Suprapubic skin (tissue), 4 donors: ENCODE measurements at regions not wholly inside any gene's neighbourhood (a gene's known extent, or its start where the extent isn't known, plus 50 kb on each side); places are given as distances from the start of the nearest gene placed in this dataset.

Experiments
- DNase-seq, 2 donors: peaks; one replicate each; pipeline ENCODE4 v3.0.0-alpha.2; 2019; ENCODE audit warnings: low spot score in 2 of 2
- H3K27ac ChIP-seq: fragments of 200-600 bp; sonication (generic); one replicate; pipeline ENCODE4 v1.5.1; 2019
- H3K27me3 ChIP-seq: fragments of 200-600 bp; sonication (generic); one replicate; pipeline ENCODE4 v1.5.1; 2019
- H3K36me3 ChIP-seq: fragments of 200-600 bp; sonication (generic); one replicate; pipeline ENCODE4 v1.5.1; 2019
- H3K4me1 ChIP-seq: fragments of 200-600 bp; sonication (generic); one replicate; pipeline ENCODE4 v1.5.1; 2019
- H3K4me3 ChIP-seq: fragments of 200-600 bp; sonication (generic); one replicate; pipeline ENCODE4 v1.5.1; 2019; ENCODE audit warnings: mild to moderate bottlenecking
- H3K9me3 ChIP-seq: fragments of 200-600 bp; sonication (generic); one replicate; pipeline ENCODE4 v1.5.1; 2019
- CTCF ChIP-seq, 2 donors: fragments of 200-600 bp in 1 of 2; fragments of 450-650 bp in 1 of 2; sonication (generic) in 1 of 2; IDR thresholded peaks; one replicate each; pipeline ENCODE4 v1.5.1; 2016 to 2019; ENCODE audit warnings: antibody characterized with exemption in 2 of 2, mild to moderate bottlenecking in 1 of 2, moderate library complexity in 1 of 2
- EP300 ChIP-seq: sonication (generic); formaldehyde crosslinking; IDR thresholded peaks from one replicate; pipeline ENCODE4 v1.6.1; 2017; ENCODE audit warnings: antibody characterized with exemption
- POLR2A ChIP-seq, 2 donors: fragments of 450-650 bp; IDR thresholded peaks; one replicate each; pipeline ENCODE4 v1.6.1; 2017; ENCODE audit warnings: antibody characterized with exemption in 2 of 2, mild to moderate bottlenecking in 2 of 2, moderate library complexity in 2 of 2
- POLR2AphosphoS5 ChIP-seq, 3 donors: sonication (generic); formaldehyde crosslinking; IDR thresholded peaks; one replicate each; pipeline ENCODE4 v1.6.1; 2017; ENCODE audit warnings: antibody characterized with exemption in 3 of 3
- WGBS: methylation state at CpG from one replicate; pipeline ENCODE4 v1.1.5; 2018; 5-methylcytosine and 5-hydroxymethylcytosine counted together

DNA sequence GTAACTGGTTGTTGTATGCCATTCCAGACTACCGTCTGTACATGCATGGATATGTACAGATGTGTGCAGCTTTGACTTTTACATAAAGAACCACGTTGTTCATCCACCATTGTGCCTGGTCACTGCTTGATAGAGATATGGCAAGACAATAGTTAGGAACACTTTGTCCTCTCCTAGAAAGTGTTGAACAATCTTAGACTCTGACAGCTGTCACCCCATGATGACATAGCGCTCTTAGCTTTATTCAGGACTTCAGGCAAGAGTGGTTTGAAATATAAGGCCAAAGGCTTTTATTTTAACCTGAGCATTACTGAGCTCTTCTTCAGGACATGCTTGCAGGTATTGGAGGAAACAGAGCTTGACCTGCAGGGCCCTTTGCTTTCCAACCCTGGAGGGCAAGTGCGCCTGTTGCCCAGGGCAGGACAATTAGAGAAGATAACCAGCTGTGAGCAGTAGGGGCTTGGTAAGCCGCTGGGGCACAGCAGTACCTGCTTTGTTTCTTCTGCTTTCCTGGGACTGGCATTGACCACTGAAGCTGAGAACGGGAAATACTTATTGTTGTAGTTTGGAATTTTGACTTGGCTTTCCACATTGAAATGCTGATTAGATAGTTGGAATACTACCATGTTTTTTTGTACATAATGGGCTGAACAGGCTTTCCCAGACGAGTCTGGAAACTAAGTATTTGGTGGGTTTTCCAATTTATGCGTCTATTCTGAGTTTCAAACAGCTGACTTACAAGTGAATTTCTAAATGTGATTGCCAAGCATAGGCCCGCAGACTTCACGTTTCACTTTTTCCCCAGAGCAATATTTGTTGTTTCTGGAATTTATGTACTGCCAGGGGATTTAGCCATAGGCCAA is 51.1 kb downstream of the GARRE1 start:
- TF ChIP-seq EP300 (no peak), POLR2A (IDR thresholded peaks at IDR 0.05) (no peak), CTCF (IDR thresholded peaks at IDR 0.05) (no peak), POLR2AphosphoS5 (IDR thresholded peaks at IDR 0.05) (no peak)
- DNase-seq: no peak
- WGBS: 61% methylated on average over 10 of the region's 10 CpGs
- peaks cover 6% of the 10 kb centered on the region for H3K36me3 ChIP-seq
- H3K4me1 ChIP-seq: peaks cover 49% of the 10 kb centered on the region
- H3K27me3 ChIP-seq: no peaks in the 10 kb centered on the region
- peak overlapping the region; percentile 19 for H3K27ac ChIP-seq
- no peaks in the 10 kb centered on the region for H3K9me3 ChIP-seq
- no peak overlapping the region for H3K4me3 ChIP-seq

- no peaks in the 10 kb centered on the region for H3K36me3 ChIP-seq
- peak overlapping the region; percentile 19 for H3K27ac ChIP-seq
- no peaks in the 10 kb centered on the region for H3K9me3 ChIP-seq
- H3K4me1 ChIP-seq: peaks cover 57% of the 10 kb centered on the region
- DNase-seq: no peak
- no peak for TF ChIP-seq POLR2AphosphoS5 (IDR thresholded peaks at IDR 0.05)
- TF ChIP-seq POLR2A (IDR thresholded peaks at IDR 0.05): no peak
- TF ChIP-seq EP300: no peak
- H3K4me3 ChIP-seq: no peak overlapping the region
- 89% methylated on average over 2 of the region's 2 CpGs for WGBS
- H3K27me3 ChIP-seq: no peaks in the 10 kb centered on the region
Observed at GRCh38 chr19:34306213-34306661, 51.9 kb downstream of the GARRE1 start.

GRCh38 chr19:34306824-34307223 is 52.5 kb downstream of the GARRE1 start:
- Histone ChIP-seq H3K9me3 (no peaks in the 10 kb centered on the region), H3K36me3 (no peaks in the 10 kb centered on the region), H3K4me3 (no peak overlapping the region), H3K27ac (peak overlapping the region; percentile 50), H3K27me3 (no peaks in the 10 kb centered on the region), H3K4me1 (peaks cover 57% of the 10 kb centered on the region)
- 49% methylated on average over 6 of the region's 6 CpGs for WGBS
- TF ChIP-seq POLR2A (IDR thresholded peaks at IDR 0.05): no peak
- no peak for TF ChIP-seq CTCF (IDR thresholded peaks at IDR 0.05)
- TF ChIP-seq POLR2AphosphoS5 (IDR thresholded peaks at IDR 0.05): no peak
- TF ChIP-seq EP300: no peak
- no peak for DNase-seq

DNA sequence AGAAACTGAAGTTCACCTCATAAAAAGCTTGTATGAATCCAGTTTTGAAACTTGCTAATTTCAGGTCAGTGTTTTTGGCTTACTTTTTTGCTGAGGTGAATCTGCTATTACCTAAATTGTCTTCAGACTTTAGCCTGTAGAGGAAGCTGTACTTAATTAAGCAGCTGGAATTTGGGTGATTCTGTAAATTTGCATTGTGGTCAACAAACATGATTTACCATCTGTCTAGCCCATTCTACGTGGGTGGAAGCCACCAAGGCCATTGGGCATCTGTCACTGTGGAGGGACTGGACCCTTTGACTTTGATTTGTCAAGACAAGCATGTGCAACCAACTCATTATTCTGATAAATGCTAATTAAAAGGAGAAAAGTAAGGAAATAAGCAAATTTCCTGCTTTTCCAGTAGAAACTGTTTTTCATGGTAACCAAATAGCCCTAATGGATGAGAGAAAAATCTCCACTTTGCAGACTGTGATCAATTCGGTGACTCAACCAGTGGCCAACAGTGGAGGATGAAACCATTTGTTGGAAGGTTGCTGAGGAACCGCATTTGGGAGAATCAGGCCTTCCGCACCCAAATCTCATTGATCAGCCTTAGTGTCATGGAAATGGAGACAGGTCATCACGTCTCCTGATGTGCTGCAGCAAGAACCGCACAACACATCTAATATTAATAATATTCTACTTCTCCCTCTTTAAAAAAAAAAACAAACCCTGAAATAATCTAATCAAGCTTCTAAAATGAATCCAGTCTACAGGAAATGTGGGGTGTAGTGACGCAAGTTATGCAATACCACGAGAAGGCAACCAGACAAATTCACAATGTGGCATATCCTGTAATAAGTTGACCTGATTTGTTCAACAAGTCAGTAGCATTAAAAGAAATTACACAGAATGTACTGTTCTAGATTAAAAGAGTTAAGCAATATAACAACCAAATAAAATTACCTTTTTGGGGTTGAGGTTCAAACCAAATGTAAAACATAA is 54.3 kb downstream of the GARRE1 start:
- H3K4me1 ChIP-seq: peaks cover 63% of the 10 kb centered on the region

More for the DNA sequence above, 54.3 kb downstream of the GARRE1 start:
- no peaks in the 10 kb centered on the region for H3K36me3 ChIP-seq
- TF ChIP-seq POLR2AphosphoS5 (IDR thresholded peaks at IDR 0.05) (no peak), CTCF (IDR thresholded peaks at IDR 0.05) (no peak)
- no peaks in the 10 kb centered on the region for H3K27me3 ChIP-seq
- 73% methylated on average over 8 of the region's 8 CpGs for WGBS
- H3K4me3 ChIP-seq: no peak overlapping the region
- peak overlapping the region; percentile 80 for H3K27ac ChIP-seq
- no peaks in the 10 kb centered on the region for H3K9me3 ChIP-seq
- no peak for DNase-seq
